ENCODE measurements at regions not wholly inside any gene's neighbourhood (a gene's known extent, or its start where the extent isn't known, plus 50 kb on each side); places are given as distances from the start of the nearest gene placed in this dataset.

DNA sequence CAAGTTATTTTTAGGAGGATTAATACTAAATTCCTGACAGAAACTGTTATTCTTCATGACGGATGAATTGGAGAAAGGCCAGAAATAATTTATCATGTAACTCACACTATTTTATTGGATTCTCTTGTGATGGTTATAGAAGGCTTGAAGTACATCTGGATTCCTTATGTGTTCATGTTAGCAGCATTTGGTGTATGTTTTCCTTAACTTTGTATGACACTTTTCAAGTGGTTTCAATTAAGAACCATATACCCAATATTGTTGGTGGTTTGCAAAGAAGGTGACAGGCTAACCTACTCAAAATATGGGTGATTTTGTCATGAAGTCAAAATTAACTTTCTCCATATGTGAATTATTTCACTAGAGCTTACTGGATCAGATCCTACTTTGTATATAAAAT is 532.2 kb upstream of the CNTNAP2 start:
- H3K27ac ChIP-seq, result no peak overlapping the region
- H3K4me1 ChIP-seq (ENCODE audit: insufficient read depth), result no peaks in the 10 kb centered on the region
- no peaks in the 10 kb centered on the region for H3K36me3 ChIP-seq (replicated peaks; ENCODE audit: insufficient read depth, low read depth)
- H3K79me2 ChIP-seq, result no peaks in the 10 kb centered on the region
- no peaks in the 10 kb centered on the region for H3K9me2 ChIP-seq (replicated peaks; ENCODE audit: insufficient read depth)
- H2AFZ ChIP-seq, result no peak overlapping the region
- no peaks in the 10 kb centered on the region for H3K9me3 ChIP-seq (ENCODE audit: low read depth)
- no peaks in the 10 kb centered on the region for H4K20me1 ChIP-seq (ENCODE audit: insufficient read depth, poor library complexity, severe bottlenecking)
- DNase-seq (ENCODE audit: low spot score), result no peak
- no peak overlapping the region for H3K4me3 ChIP-seq
- TF ChIP-seq EZH2phosphoT487 (IDR thresholded peaks at IDR 0.05; ENCODE audit: low read depth, severe bottlenecking, unreplicated experiment) (no peak), EZH2 (IDR thresholded peaks at IDR 0.05; ENCODE audit: borderline replicate concordance) (no peak)
- TF ChIP-seq, protein P1, sequence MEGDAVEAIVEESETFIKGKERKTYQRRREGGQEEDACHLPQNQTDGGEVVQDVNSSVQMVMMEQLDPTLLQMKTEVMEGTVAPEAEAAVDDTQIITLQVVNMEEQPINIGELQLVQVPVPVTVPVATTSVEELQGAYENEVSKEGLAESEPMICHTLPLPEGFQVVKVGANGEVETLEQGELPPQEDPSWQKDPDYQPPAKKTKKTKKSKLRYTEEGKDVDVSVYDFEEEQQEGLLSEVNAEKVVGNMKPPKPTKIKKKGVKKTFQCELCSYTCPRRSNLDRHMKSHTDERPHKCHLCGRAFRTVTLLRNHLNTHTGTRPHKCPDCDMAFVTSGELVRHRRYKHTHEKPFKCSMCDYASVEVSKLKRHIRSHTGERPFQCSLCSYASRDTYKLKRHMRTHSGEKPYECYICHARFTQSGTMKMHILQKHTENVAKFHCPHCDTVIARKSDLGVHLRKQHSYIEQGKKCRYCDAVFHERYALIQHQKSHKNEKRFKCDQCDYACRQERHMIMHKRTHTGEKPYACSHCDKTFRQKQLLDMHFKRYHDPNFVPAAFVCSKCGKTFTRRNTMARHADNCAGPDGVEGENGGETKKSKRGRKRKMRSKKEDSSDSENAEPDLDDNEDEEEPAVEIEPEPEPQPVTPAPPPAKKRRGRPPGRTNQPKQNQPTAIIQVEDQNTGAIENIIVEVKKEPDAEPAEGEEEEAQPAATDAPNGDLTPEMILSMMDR (IDR thresholded peaks at IDR 0.05; ENCODE audit: poor library complexity), result no peak
- 86% methylated on average over 1 of the region's 1 CpG for WGBS (ENCODE audit: low lambda C conversion rate, missing lambda C conversion rate)
- H3K27me3 ChIP-seq, result no peaks in the 10 kb centered on the region
- no peak overlapping the region for H3K4me2 ChIP-seq

DNA sequence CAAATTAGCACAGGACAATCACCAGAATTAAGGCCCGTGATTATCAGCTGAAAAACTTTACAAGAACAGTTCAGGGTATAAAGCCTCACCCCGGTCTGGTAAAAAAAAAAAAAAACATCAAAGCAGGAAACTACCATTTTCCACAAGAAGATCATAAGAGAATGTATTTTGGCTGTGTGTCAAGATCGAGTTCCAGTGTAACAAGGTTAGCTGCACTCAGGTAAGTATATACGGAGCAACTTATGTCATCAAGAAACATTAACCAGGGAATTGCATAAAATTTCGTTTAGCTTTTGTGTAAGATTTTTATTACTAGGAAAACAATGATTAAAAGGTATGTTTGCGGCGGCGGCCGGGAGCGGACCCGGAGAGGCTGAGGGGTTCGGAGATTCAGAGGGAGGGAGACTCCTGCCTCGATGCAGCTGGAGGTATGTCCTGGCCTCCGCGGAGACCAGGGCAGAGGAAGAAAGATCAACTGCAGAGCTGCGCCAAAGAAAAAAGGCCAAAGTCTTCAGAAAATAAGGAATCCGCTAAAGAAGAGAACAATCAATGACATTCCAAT is 533.8 kb upstream of the CNTNAP2 start:
- no peaks in the 10 kb centered on the region for H3K9me3 ChIP-seq (ENCODE audit: low read depth)
- no peak overlapping the region for H2AFZ ChIP-seq
- no peaks in the 10 kb centered on the region for H3K9me2 ChIP-seq (replicated peaks; ENCODE audit: insufficient read depth)
- H3K27me3 ChIP-seq, result no peaks in the 10 kb centered on the region
- TF ChIP-seq EZH2phosphoT487 (IDR thresholded peaks at IDR 0.05; ENCODE audit: low read depth, severe bottlenecking, unreplicated experiment) (no peak), EZH2 (IDR thresholded peaks at IDR 0.05; ENCODE audit: borderline replicate concordance) (no peak)
- TF ChIP-seq, protein P1 (IDR thresholded peaks at IDR 0.05; ENCODE audit: poor library complexity), result no peak
- no peaks in the 10 kb centered on the region for H3K79me2 ChIP-seq
- no peaks in the 10 kb centered on the region for H3K36me3 ChIP-seq (replicated peaks; ENCODE audit: insufficient read depth, low read depth)
- no peaks in the 10 kb centered on the region for H4K20me1 ChIP-seq (ENCODE audit: insufficient read depth, poor library complexity, severe bottlenecking)
- DNase-seq (ENCODE audit: low spot score), result no peak
- no peaks in the 10 kb centered on the region for H3K4me1 ChIP-seq (ENCODE audit: insufficient read depth)
- H3K4me2 ChIP-seq, result no peak overlapping the region
- no peak overlapping the region for H3K27ac ChIP-seq
- WGBS (ENCODE audit: low lambda C conversion rate, missing lambda C conversion rate), result 85% methylated on average over 17 of the region's 17 CpGs
- no peak overlapping the region for H3K4me3 ChIP-seq

DNA sequence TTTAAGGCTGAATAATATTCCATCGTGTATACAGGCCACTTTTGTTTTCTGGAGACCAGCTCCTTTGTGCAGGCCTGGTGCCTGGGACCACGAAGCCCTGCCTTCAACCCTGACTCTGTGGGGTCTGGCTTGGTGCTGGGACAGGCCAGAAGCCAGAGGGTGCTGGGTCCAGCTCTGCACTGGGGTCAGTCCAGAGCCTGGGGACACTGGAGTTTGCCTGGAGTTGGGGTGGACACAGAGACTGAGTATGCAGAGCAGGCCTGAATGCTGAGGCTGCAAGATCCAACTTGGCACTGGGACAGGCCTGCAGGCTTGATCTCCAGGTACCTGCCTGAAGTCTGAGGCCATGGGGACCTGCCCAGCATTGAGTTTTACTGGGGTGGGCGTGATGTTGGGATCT is 558.8 kb upstream of the CNTNAP2 start:
- Histone ChIP-seq H3K27ac (no peak overlapping the region), H3K4me2 (no peak overlapping the region), H3K4me1 (ENCODE audit: insufficient read depth) (no peaks in the 10 kb centered on the region), H3K27me3 (no peaks in the 10 kb centered on the region), H3K79me2 (no peaks in the 10 kb centered on the region), H3K4me3 (no peak overlapping the region), H3K9me3 (ENCODE audit: low read depth) (no peaks in the 10 kb centered on the region), H2AFZ (no peak overlapping the region), H3K36me3 (replicated peaks; ENCODE audit: insufficient read depth, low read depth) (no peaks in the 10 kb centered on the region), H3K9me2 (replicated peaks; ENCODE audit: insufficient read depth) (no peaks in the 10 kb centered on the region), H4K20me1 (ENCODE audit: insufficient read depth, poor library complexity, severe bottlenecking) (no peaks in the 10 kb centered on the region)
- no peak for DNase-seq (ENCODE audit: low spot score)
- no peak for TF ChIP-seq EZH2phosphoT487 (IDR thresholded peaks at IDR 0.05; ENCODE audit: low read depth, severe bottlenecking, unreplicated experiment)
- TF ChIP-seq EZH2 (IDR thresholded peaks at IDR 0.05; ENCODE audit: borderline replicate concordance), result no peak
- TF ChIP-seq, protein P1 (IDR thresholded peaks at IDR 0.05; ENCODE audit: poor library complexity), result no peak
- 54% methylated on average over 3 of the region's 3 CpGs for WGBS (ENCODE audit: low lambda C conversion rate, missing lambda C conversion rate)

DNA sequence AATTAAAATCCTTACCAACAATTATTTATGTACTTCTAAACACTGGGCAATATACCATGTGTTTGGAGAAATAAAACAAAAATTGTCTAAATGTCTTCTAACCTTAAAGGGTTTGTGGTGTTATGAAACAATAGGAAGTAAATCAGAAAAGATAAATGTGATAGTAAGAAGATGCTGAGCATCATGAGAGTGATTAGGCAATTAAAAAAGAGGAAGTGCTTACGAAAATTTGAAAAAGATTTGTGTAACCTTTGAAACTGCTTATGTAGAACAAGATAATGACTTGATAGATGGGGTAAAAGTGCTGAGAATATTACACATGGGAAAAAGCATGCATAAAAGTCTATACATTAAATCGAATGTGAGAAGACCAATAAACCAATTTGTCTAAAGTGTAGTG is 573.4 kb upstream of the CNTNAP2 start:
- DNase-seq (ENCODE audit: low spot score), result no peak

More for the DNA sequence above, 573.4 kb upstream of the CNTNAP2 start:
- H3K9me3 ChIP-seq (ENCODE audit: low read depth), result no peaks in the 10 kb centered on the region
- no peak overlapping the region for H2AFZ ChIP-seq
- H3K4me1 ChIP-seq (ENCODE audit: insufficient read depth), result no peaks in the 10 kb centered on the region
- no peak overlapping the region for H3K27ac ChIP-seq
- no peaks in the 10 kb centered on the region for H3K79me2 ChIP-seq
- no peaks in the 10 kb centered on the region for H3K36me3 ChIP-seq (replicated peaks; ENCODE audit: insufficient read depth, low read depth)
- no peaks in the 10 kb centered on the region for H3K9me2 ChIP-seq (replicated peaks; ENCODE audit: insufficient read depth)
- no peak overlapping the region for H3K4me2 ChIP-seq
- TF ChIP-seq, protein P1 (IDR thresholded peaks at IDR 0.05; ENCODE audit: poor library complexity), result no peak
- TF ChIP-seq EZH2 (IDR thresholded peaks at IDR 0.05; ENCODE audit: borderline replicate concordance), result no peak
- no peak for TF ChIP-seq EZH2phosphoT487 (IDR thresholded peaks at IDR 0.05; ENCODE audit: low read depth, severe bottlenecking, unreplicated experiment)
- WGBS (ENCODE audit: low lambda C conversion rate, missing lambda C conversion rate), result 67% methylated on average over 2 of the region's 2 CpGs
- H4K20me1 ChIP-seq (ENCODE audit: insufficient read depth, poor library complexity, severe bottlenecking), result no peaks in the 10 kb centered on the region
- H3K4me3 ChIP-seq, result no peak overlapping the region
- no peaks in the 10 kb centered on the region for H3K27me3 ChIP-seq
